NCI-H2196 (cell line): ENCODE measurements at regions not wholly inside any gene's neighbourhood (a gene's known extent, or its start where the extent isn't known, plus 50 kb on each side); places are given as distances from the start of the nearest gene placed in this dataset.
"Not testable (repeated sequence)": the region's sequence is repeated elsewhere in the genome, so short reads cannot be mapped to it uniquely, and the experiment has no call there.

Experiments used
- DNase-seq: peaks from one replicate; lab custom pipeline; 2025; ENCODE audit not compliant: unreplicated experiment; lab: John Stamatoyannopoulos, UW

GRCh38 chr7:101740981-101741725, 76.3 kb upstream of the CUX1 start:
- no peak for DNase-seq

- DNase-seq, result peak; percentile 62
These were observed 74.0 kb upstream of the CUX1 start for GRCh38 chr7:101743241-101743994.

GRCh38 chr7:101743995-101744360, 73.4 kb upstream of the CUX1 start:
- DNase-seq, result no peak

GRCh38 chr7:101744588-101744987, 72.8 kb upstream of the CUX1 start:
- DNase-seq, result no peak

GRCh38 chr7:101746314-101746713, 71.1 kb upstream of the CUX1 start:
- DNase-seq, result no peak

- no peak for DNase-seq
These were observed 70.2 kb upstream of the CUX1 start for GRCh38 chr7:101747053-101747878.

- no peak for DNase-seq
These were observed 69.5 kb upstream of the CUX1 start for GRCh38 chr7:101747879-101748345.

GRCh38 chr7:101749891-101750290, 67.5 kb upstream of the CUX1 start:
- DNase-seq, result no peak

- no peak for DNase-seq
These were observed 64.1 kb upstream of the CUX1 start for GRCh38 chr7:101753316-101753715.

- DNase-seq, result no peak
These were observed 62.8 kb upstream of the CUX1 start for GRCh38 chr7:101754424-101755159.

GRCh38 chr7:101757879-101758278, 59.5 kb upstream of the CUX1 start:
- DNase-seq, result no peak

- not testable (repeated sequence) for DNase-seq
These were observed 58.9 kb upstream of the CUX1 start for GRCh38 chr7:101758519-101758918.

GRCh38 chr7:101764221-101764620, 53.2 kb upstream of the CUX1 start:
- no peak for DNase-seq

GRCh38 chr7:101767544-101767943, 49.9 kb upstream of the CUX1 start:
- no peak for DNase-seq
